HCT116 (cell line): ENCODE measurements at regions not wholly inside any gene's neighbourhood (a gene's known extent, or its start where the extent isn't known, plus 50 kb on each side); places are given as distances from the start of the nearest gene placed in this dataset.

Experiments
- ATAC-seq: fragments of 200-7000 bp; cut with Tn5 transposase; 2 replicates; pipeline ENCODE4 v1.9.1; 2020; ENCODE audit warnings: mild to moderate bottlenecking, moderate library complexity
- BruUV-seq: library from RNA; stranded (reverse); fragments of 400-500 nt; replicated peaks from 2 replicates; lab custom pipeline; 2021; lab: Mats Ljungman, UMichigan
- CTCF ChIA-PET: fragments of 300-600 bp; sonication (Branson Sonifier 250); formaldehyde crosslinking; loops from one replicate; lab custom pipeline; 2021; ENCODE audit warnings: antibody characterized with exemption; lab: Charles Lee
- POLR2A ChIA-PET: fragments of 300-600, 350-600 bp; sonication (Branson Sonifier 250); formaldehyde crosslinking; loops from one replicate; lab custom pipeline; 2021; ENCODE audit warnings: antibody characterized with exemption; lab: Charles Lee
- RAD21 ChIA-PET, 2 experiments: fragments of 300-600 bp; sonication (Branson Sonifier 250); formaldehyde crosslinking; loops; one replicate each; lab custom pipeline; 2023; ENCODE audit warnings: low total read pairs in 2 of 2; ENCODE audit not compliant: uncharacterized antibody in 2 of 2, unreplicated experiment in 2 of 2, low non-redundant PET in 1 of 2; lab: Charles Lee
- DNase-seq: peaks from one replicate; pipeline ENCODE4 v3.0.0-alpha.2; 2010; ENCODE audit warnings: low read depth, low spot score
- H2AFZ ChIP-seq: fragments of 200-600 bp; shearing (Covaris generic), sonication (generic); 2 replicates; pipeline ENCODE4 v1.6.1; 2017; ENCODE audit warnings: low read depth, mixed run types, mixed read lengths, antibody characterized with exemption, low read length; ENCODE audit not compliant: poor library complexity, severe bottlenecking
- H3K27ac ChIP-seq: 2 replicates; pipeline ENCODE4 v1.5.1; 2012; ENCODE audit warnings: low read depth, low read length
- H3K27me3 ChIP-seq: fragments of 200-600 bp; sonication (generic); 2 replicates; pipeline ENCODE4 v1.6.1; 2016; ENCODE audit warnings: mixed run types, low read length, mixed read lengths; ENCODE audit not compliant: insufficient read depth
- H3K36me3 ChIP-seq, 2 experiments: fragments of 200-500 bp in 1 of 2; fragments of 200-600 bp in 1 of 2; sonication (Bioruptor generic) in 1 of 2; sonication (generic) in 1 of 2; 2 replicates each; pipeline versions ENCODE4 v1.5.1 to v1.6.1; 2014 to 2016; ENCODE audit warnings: low read length in 2 of 2, inconsistent platforms in 1 of 2, mixed read lengths in 1 of 2, mixed run types in 1 of 2; ENCODE audit not compliant: insufficient read depth in 2 of 2, control insufficient read depth in 1 of 2
- H3K4me1 ChIP-seq, 2 experiments: fragments of 200-600 bp in 1 of 2; sonication (generic) in 1 of 2; 2 replicates each; pipeline versions ENCODE4 v1.5.1 to v1.6.1; 2012 to 2017; ENCODE audit warnings: low read length in 2 of 2, inconsistent platforms in 1 of 2, mild to moderate bottlenecking in 1 of 2, mixed read lengths in 1 of 2, mixed run types in 1 of 2, moderate library complexity in 1 of 2; ENCODE audit not compliant: insufficient read depth in 2 of 2, control insufficient read depth in 1 of 2
- H3K4me2 ChIP-seq: fragments of 200-600 bp; sonication (generic); 2 replicates; pipeline ENCODE4 v1.6.1; 2017; ENCODE audit warnings: mixed run types, low read length, mixed read lengths
- H3K4me3 ChIP-seq, 2 experiments: fragments of 200-600 bp in 1 of 2; sonication (generic) in 1 of 2; replicated peaks in 1 of 2; 2 replicates each; pipeline ENCODE4 v1.5.1; 2011 to 2016; ENCODE audit warnings: low read length in 2 of 2, control low read depth in 1 of 2, low read depth in 1 of 2, mild to moderate bottlenecking in 1 of 2, mixed read lengths in 1 of 2, mixed run types in 1 of 2
- H3K79me2 ChIP-seq: fragments of 200-600 bp; sonication (generic); 2 replicates; pipeline ENCODE4 v1.6.1; 2017; ENCODE audit warnings: mild to moderate bottlenecking, mixed run types, low read length, moderate library complexity, mixed read lengths; ENCODE audit not compliant: insufficient read depth
- H3K9ac ChIP-seq: fragments of 200-600 bp; sonication (generic); 2 replicates; pipeline ENCODE4 v1.6.1; 2016; ENCODE audit warnings: low read length, mixed read lengths
- H3K9me2 ChIP-seq: fragments of 200-600 bp; sonication (generic), shearing (Covaris generic); 2 replicates; pipeline ENCODE4 v1.6.1; 2017; ENCODE audit warnings: mixed run types, mild to moderate bottlenecking, moderate library complexity; ENCODE audit not compliant: insufficient read depth
- H3K9me3 ChIP-seq, 2 experiments: fragments of 200-500 bp in 1 of 2; fragments of 200-600 bp in 1 of 2; sonication (Bioruptor generic) in 1 of 2; sonication (generic) in 1 of 2; 2 replicates each; pipeline ENCODE4 v1.6.1; 2014 to 2017; ENCODE audit warnings: low read length in 2 of 2, mixed read lengths in 2 of 2, inconsistent platforms in 1 of 2, low read depth in 1 of 2, mild to moderate bottlenecking in 1 of 2, mixed run types in 1 of 2, moderate library complexity in 1 of 2; ENCODE audit not compliant: control insufficient read depth in 1 of 2, insufficient read depth in 1 of 2
- H4K20me1 ChIP-seq: fragments of 200-600 bp; sonication (generic), shearing (Covaris generic); 2 replicates; pipeline ENCODE4 v1.6.1; 2017; ENCODE audit warnings: mixed run types, mild to moderate bottlenecking, moderate library complexity; ENCODE audit not compliant: insufficient read depth
- CEBPB ChIP-seq: IDR thresholded peaks from 2 replicates; pipeline ENCODE4 v1.6.1; 2012; ENCODE audit warnings: low read depth
- EGR1 ChIP-seq: IDR thresholded peaks from 2 replicates; pipeline ENCODE4 v1.6.1; 2012; ENCODE audit warnings: low read depth
- EZH2 ChIP-seq: fragments of 200-600 bp; sonication (generic); IDR thresholded peaks from 2 replicates; pipeline ENCODE4 v1.6.1; 2017; ENCODE audit warnings: antibody characterized with exemption, mixed run types
- EZH2phosphoT487 ChIP-seq: fragments of 200-600 bp; IDR thresholded peaks from 2 replicates; pipeline ENCODE4 v1.6.1; 2018; ENCODE audit warnings: antibody characterized with exemption, borderline replicate concordance
- FOSL1 ChIP-seq: IDR thresholded peaks from 2 replicates; pipeline ENCODE4 v1.6.1; 2012; ENCODE audit warnings: low read depth
- JUND ChIP-seq: IDR thresholded peaks from 2 replicates; pipeline ENCODE4 v1.6.1; 2012
- POLR2A ChIP-seq: IDR thresholded peaks from 2 replicates; pipeline ENCODE4 v1.7.0; 2011; ENCODE audit warnings: borderline replicate concordance; ENCODE audit not compliant: insufficient read depth, insufficient read length; ENCODE audit errors: extremely low read depth
- POLR2AphosphoS5 ChIP-seq: IDR thresholded peaks from 2 replicates; pipeline ENCODE4 v1.6.1; 2011; ENCODE audit warnings: mild to moderate bottlenecking, low read depth, low read length, moderate library complexity
- RAD21 ChIP-seq: IDR thresholded peaks from 2 replicates; pipeline ENCODE4 v1.6.1; 2012; ENCODE audit warnings: low read depth, mild to moderate bottlenecking
- SIN3A ChIP-seq: IDR thresholded peaks from 2 replicates; pipeline ENCODE4 v1.6.1; 2012; ENCODE audit warnings: low read depth
- TCF7L2 ChIP-seq: IDR thresholded peaks from 2 replicates; pipeline ENCODE4 v1.7.0; 2011; ENCODE audit warnings: borderline replicate concordance, inconsistent platforms; ENCODE audit not compliant: insufficient read depth, insufficient read length; ENCODE audit errors: extremely low read depth
- ZFX ChIP-seq: fragments of 450-650 bp; IDR thresholded peaks from 2 replicates; pipeline ENCODE4 v1.6.1; 2017
- ZNF274 ChIP-seq: fragments of 200-500 bp; sonication (Bioruptor generic); IDR thresholded peaks from 2 replicates; pipeline ENCODE4 v1.6.1; 2014; ENCODE audit warnings: mild to moderate bottlenecking, low read depth, low read length, inconsistent platforms
- intact Hi-C: fragments of 100-400 bp; cut with micrococcal nuclease; formaldehyde crosslinking; loops from 2 replicates; pipeline ENCODE4 v1.10.0; 2022
- TF ChIP-seq, protein P1 (sequence below): IDR thresholded peaks from 2 replicates; pipeline ENCODE4 v1.6.1; 2011; ENCODE audit warnings: mild to moderate bottlenecking, low read length, moderate library complexity; ENCODE audit not compliant: insufficient replicate concordance; ENCODE audit errors: extremely low read depth
- TF ChIP-seq, protein P2 (sequence below): IDR thresholded peaks from 2 replicates; pipeline ENCODE4 v1.6.1; 2012; ENCODE audit warnings: low read depth
- TF ChIP-seq, protein P3 (sequence below), 3 experiments: fragments of 200-600 bp in 1 of 3; sonication (generic) in 1 of 3; IDR thresholded peaks in 2 of 3; conservative IDR thresholded peaks in 1 of 3; 2 replicates each; pipeline ENCODE4 v1.5.1; 2012 to 2017; ENCODE audit warnings: low read depth in 2 of 3, low read length in 2 of 3, antibody characterized with exemption in 1 of 3, borderline replicate concordance in 1 of 3, control low read depth in 1 of 3, mild to moderate bottlenecking in 1 of 3, mixed read lengths in 1 of 3, mixed run types in 1 of 3, moderate library complexity in 1 of 3; ENCODE audit not compliant: insufficient read depth in 1 of 3
- TF ChIP-seq, protein P4 (sequence below): IDR thresholded peaks from 2 replicates; pipeline ENCODE4 v1.6.1; 2012
- TF ChIP-seq, protein P5 (sequence below): IDR thresholded peaks from 2 replicates; pipeline ENCODE4 v1.6.1; 2012

DNA sequence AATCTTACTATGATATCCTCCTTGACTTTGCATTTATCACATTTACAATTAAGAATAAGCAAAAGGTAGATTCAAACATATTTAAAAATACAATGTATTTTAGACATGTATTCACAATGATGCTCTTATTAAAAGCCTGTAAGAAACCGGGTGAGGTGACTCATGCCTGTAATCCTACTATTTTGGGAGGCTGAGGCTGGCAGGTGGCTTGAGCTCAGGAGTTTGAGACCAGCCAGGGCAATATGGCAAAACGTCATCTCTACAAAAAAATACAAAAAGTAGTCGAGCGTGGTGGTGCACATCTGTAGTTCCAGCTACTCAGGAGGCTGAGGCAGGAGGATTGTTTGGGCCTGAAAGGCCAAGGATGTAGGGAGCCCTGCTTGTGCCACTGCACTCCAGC, 618.4 kb downstream of the CDH18 start:
- intact Hi-C loops, result no loop called here
- Histone ChIP-seq H3K4me1 (no peaks in the 10 kb centered on the region), H3K9me3 (peaks cover 6 to 13% of the 10 kb centered on the region in 2 experiments; a peak in 2 of 4 replicates), H3K36me3 (no peaks in the 10 kb centered on the region), H2AFZ (no peak overlapping the region), H3K79me2 (no peaks in the 10 kb centered on the region), H4K20me1 (no peaks in the 10 kb centered on the region), H3K4me3 (no peak overlapping the region), H3K4me2 (no peak overlapping the region), H3K27me3 (no peaks in the 10 kb centered on the region), H3K9ac (no peak overlapping the region), H3K27ac (no peak overlapping the region), H3K9me2 (no peaks in the 10 kb centered on the region)
- DNase-seq (no peak), ATAC-seq (no peak)
- no peak for TF ChIP-seq EZH2phosphoT487
- TF ChIP-seq, protein P1, sequence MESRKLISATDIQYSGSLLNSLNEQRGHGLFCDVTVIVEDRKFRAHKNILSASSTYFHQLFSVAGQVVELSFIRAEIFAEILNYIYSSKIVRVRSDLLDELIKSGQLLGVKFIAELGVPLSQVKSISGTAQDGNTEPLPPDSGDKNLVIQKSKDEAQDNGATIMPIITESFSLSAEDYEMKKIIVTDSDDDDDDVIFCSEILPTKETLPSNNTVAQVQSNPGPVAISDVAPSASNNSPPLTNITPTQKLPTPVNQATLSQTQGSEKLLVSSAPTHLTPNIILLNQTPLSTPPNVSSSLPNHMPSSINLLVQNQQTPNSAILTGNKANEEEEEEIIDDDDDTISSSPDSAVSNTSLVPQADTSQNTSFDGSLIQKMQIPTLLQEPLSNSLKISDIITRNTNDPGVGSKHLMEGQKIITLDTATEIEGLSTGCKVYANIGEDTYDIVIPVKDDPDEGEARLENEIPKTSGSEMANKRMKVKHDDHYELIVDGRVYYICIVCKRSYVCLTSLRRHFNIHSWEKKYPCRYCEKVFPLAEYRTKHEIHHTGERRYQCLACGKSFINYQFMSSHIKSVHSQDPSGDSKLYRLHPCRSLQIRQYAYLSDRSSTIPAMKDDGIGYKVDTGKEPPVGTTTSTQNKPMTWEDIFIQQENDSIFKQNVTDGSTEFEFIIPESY, result no peak
- no peak for TF ChIP-seq EZH2
- TF ChIP-seq, protein P2, sequence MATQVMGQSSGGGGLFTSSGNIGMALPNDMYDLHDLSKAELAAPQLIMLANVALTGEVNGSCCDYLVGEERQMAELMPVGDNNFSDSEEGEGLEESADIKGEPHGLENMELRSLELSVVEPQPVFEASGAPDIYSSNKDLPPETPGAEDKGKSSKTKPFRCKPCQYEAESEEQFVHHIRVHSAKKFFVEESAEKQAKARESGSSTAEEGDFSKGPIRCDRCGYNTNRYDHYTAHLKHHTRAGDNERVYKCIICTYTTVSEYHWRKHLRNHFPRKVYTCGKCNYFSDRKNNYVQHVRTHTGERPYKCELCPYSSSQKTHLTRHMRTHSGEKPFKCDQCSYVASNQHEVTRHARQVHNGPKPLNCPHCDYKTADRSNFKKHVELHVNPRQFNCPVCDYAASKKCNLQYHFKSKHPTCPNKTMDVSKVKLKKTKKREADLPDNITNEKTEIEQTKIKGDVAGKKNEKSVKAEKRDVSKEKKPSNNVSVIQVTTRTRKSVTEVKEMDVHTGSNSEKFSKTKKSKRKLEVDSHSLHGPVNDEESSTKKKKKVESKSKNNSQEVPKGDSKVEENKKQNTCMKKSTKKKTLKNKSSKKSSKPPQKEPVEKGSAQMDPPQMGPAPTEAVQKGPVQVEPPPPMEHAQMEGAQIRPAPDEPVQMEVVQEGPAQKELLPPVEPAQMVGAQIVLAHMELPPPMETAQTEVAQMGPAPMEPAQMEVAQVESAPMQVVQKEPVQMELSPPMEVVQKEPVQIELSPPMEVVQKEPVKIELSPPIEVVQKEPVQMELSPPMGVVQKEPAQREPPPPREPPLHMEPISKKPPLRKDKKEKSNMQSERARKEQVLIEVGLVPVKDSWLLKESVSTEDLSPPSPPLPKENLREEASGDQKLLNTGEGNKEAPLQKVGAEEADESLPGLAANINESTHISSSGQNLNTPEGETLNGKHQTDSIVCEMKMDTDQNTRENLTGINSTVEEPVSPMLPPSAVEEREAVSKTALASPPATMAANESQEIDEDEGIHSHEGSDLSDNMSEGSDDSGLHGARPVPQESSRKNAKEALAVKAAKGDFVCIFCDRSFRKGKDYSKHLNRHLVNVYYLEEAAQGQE, result no peak
- no peak for TF ChIP-seq CEBPB
- TF ChIP-seq RAD21, result no peak
- no peak for TF ChIP-seq POLR2A
- TF ChIP-seq, protein P3, sequence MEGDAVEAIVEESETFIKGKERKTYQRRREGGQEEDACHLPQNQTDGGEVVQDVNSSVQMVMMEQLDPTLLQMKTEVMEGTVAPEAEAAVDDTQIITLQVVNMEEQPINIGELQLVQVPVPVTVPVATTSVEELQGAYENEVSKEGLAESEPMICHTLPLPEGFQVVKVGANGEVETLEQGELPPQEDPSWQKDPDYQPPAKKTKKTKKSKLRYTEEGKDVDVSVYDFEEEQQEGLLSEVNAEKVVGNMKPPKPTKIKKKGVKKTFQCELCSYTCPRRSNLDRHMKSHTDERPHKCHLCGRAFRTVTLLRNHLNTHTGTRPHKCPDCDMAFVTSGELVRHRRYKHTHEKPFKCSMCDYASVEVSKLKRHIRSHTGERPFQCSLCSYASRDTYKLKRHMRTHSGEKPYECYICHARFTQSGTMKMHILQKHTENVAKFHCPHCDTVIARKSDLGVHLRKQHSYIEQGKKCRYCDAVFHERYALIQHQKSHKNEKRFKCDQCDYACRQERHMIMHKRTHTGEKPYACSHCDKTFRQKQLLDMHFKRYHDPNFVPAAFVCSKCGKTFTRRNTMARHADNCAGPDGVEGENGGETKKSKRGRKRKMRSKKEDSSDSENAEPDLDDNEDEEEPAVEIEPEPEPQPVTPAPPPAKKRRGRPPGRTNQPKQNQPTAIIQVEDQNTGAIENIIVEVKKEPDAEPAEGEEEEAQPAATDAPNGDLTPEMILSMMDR (IDR thresholded peaks at IDR 0.05 in 2 of 3, conservative IDR thresholded peaks at IDR 0.05 in 1 of 3; ENCODE audit: borderline replicate concordance in 1 of 3, insufficient read depth in 1 of 3, low read depth in 2 of 3, low read length in 2 of 3), result no peak
- TF ChIP-seq, protein P4, sequence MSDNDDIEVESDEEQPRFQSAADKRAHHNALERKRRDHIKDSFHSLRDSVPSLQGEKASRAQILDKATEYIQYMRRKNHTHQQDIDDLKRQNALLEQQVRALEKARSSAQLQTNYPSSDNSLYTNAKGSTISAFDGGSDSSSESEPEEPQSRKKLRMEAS, result no peak
- TF ChIP-seq TCF7L2, result no peak
- TF ChIP-seq ZFX, result no peak
- TF ChIP-seq FOSL1, result no peak
- TF ChIP-seq EGR1, result no peak
- no peak for TF ChIP-seq JUND
- TF ChIP-seq ZNF274, result no peak
- TF ChIP-seq, protein P5, sequence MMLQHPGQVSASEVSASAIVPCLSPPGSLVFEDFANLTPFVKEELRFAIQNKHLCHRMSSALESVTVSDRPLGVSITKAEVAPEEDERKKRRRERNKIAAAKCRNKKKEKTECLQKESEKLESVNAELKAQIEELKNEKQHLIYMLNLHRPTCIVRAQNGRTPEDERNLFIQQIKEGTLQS, result no peak
- TF ChIP-seq SIN3A, result no peak
- TF ChIP-seq POLR2AphosphoS5, result no peak
- BruUV-seq, result no TSS peak
- ChIA-PET POLR2A (no interaction called here), CTCF (no interaction called here), RAD21 (no interaction called here)
